ENCODE measurements at regions not wholly inside any gene's neighbourhood (a gene's known extent, or its start where the extent isn't known, plus 50 kb on each side); places are given as distances from the start of the nearest gene placed in this dataset.
"Not testable (repeated sequence)": the region's sequence is repeated elsewhere in the genome, so short reads cannot be mapped to it uniquely, and the experiment has no call there.

DNA sequence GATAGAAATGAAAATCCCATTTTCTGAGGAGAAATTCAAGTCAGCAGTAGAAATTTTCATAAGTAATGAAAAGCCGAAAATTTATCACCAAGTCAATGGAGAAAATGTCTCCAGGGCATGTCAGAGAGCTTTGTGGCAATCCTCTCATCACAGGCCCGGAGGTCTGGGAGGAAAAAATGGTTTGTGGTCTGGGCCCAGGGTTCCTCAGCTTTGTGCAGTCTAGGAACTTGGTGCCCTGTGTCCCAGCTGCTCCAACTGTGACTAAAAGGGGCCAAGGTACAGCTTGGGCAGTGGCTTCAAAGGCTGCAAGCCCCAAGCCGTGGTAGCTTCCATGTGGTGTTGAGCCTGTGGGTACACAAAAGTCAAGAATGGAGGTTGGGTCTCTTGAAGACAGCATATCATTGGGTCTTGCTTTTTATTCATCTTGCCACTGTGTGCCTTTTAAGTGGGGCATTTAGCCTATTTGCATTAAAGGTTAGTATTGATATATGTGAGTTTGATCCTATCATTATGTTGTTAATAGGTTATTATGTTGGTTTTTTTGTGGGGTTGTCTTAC lies 608.5 kb downstream of the PDHA2 start:
- intact Hi-C loops (cut with micrococcal nuclease; ENCODE audit: unreplicated experiment): no loop called here
- CTCF ChIA-PET: no interaction called here
- in situ Hi-C loops (cut with HindIII; ENCODE audit: low pct_unique_long_range_greater_than_20kb, low sequenced_read_pairs): no loop called here
- H3K4me1 ChIP-seq (ENCODE audit: control insufficient read depth, insufficient read depth, low read length): no peaks in the 10 kb centered on the region
- BruUV-seq (replicated peaks): no TSS peak
- no peak overlapping the region for H3K27ac ChIP-seq (ENCODE audit: low read length)
- H3K36me3 ChIP-seq (ENCODE audit: control insufficient read depth, insufficient read depth, low read length): no peaks in the 10 kb centered on the region
- no peak for ATAC-seq
- DNase-seq (ENCODE audit: low read depth, low spot score): no peak
- no peaks in the 10 kb centered on the region for H3K27me3 ChIP-seq (ENCODE audit: control insufficient read depth, insufficient read depth, low read length)
- H3K4me3 ChIP-seq (ENCODE audit: low read depth in 2 of 2, low read length in 2 of 2): no peak overlapping the region
- no peaks in the 10 kb centered on the region for H3K9me3 ChIP-seq (ENCODE audit: control insufficient read depth, insufficient read depth, low read depth, low read length)
- POLR2A ChIA-PET: no interaction called here
- TF ChIP-seq, protein P1, sequence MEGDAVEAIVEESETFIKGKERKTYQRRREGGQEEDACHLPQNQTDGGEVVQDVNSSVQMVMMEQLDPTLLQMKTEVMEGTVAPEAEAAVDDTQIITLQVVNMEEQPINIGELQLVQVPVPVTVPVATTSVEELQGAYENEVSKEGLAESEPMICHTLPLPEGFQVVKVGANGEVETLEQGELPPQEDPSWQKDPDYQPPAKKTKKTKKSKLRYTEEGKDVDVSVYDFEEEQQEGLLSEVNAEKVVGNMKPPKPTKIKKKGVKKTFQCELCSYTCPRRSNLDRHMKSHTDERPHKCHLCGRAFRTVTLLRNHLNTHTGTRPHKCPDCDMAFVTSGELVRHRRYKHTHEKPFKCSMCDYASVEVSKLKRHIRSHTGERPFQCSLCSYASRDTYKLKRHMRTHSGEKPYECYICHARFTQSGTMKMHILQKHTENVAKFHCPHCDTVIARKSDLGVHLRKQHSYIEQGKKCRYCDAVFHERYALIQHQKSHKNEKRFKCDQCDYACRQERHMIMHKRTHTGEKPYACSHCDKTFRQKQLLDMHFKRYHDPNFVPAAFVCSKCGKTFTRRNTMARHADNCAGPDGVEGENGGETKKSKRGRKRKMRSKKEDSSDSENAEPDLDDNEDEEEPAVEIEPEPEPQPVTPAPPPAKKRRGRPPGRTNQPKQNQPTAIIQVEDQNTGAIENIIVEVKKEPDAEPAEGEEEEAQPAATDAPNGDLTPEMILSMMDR (IDR thresholded peaks at IDR 0.05): no peak
- TF ChIP-seq POLR2AphosphoS5 (IDR thresholded peaks at IDR 0.05; ENCODE audit: low read depth, low read length): no peak
- no peak for TF ChIP-seq TCF7L2 (IDR thresholded peaks at IDR 0.05; ENCODE audit: low read depth, low read length)
- TF ChIP-seq, protein P2, sequence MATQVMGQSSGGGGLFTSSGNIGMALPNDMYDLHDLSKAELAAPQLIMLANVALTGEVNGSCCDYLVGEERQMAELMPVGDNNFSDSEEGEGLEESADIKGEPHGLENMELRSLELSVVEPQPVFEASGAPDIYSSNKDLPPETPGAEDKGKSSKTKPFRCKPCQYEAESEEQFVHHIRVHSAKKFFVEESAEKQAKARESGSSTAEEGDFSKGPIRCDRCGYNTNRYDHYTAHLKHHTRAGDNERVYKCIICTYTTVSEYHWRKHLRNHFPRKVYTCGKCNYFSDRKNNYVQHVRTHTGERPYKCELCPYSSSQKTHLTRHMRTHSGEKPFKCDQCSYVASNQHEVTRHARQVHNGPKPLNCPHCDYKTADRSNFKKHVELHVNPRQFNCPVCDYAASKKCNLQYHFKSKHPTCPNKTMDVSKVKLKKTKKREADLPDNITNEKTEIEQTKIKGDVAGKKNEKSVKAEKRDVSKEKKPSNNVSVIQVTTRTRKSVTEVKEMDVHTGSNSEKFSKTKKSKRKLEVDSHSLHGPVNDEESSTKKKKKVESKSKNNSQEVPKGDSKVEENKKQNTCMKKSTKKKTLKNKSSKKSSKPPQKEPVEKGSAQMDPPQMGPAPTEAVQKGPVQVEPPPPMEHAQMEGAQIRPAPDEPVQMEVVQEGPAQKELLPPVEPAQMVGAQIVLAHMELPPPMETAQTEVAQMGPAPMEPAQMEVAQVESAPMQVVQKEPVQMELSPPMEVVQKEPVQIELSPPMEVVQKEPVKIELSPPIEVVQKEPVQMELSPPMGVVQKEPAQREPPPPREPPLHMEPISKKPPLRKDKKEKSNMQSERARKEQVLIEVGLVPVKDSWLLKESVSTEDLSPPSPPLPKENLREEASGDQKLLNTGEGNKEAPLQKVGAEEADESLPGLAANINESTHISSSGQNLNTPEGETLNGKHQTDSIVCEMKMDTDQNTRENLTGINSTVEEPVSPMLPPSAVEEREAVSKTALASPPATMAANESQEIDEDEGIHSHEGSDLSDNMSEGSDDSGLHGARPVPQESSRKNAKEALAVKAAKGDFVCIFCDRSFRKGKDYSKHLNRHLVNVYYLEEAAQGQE (IDR thresholded peaks at IDR 0.05; ENCODE audit: insufficient read depth in 1 of 2, low read depth in 2 of 2, low read length in 1 of 2): no peak
- no peak for TF ChIP-seq SIN3A (IDR thresholded peaks at IDR 0.05; ENCODE audit: borderline replicate concordance, insufficient read depth, low read depth, low read length)

DNA sequence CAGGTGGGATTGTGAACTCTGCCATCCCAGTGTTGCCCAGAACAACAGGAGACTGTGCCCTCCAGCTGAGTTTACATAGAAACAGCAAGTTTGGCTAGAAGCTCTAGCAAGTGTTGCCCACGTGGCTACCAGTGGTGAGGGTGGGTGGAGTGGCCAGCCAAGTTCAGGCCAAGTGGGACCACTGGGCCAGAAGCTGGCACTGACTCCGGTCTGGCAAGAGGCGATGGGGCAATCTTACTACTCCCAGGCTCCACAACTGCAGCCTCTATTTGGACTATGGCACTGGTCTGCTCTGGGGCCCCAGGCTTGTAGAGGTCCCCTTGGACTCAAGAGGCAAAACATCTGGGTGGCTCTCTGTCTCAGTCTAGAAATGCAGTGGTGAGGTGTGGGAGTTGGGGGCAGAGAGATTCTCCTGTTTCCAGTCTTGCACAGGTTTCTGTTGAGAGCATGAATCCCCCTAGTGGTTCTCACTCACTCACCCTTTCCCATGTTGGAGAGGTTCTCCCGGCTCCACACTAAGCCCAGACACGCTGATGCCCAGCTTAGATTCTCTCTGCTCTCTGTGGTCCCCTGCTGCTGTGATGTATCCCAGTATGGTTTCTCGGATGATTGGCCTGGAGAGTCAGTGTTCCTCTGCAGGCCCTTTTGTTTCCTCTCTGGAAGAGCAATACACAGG lies 615.3 kb downstream of the PDHA2 start:
- H3K27me3 ChIP-seq (ENCODE audit: control insufficient read depth, insufficient read depth, low read length): no peaks in the 10 kb centered on the region
- H3K4me3 ChIP-seq (ENCODE audit: low read depth in 2 of 2, low read length in 2 of 2): no peak overlapping the region
- TF ChIP-seq TCF7L2 (IDR thresholded peaks at IDR 0.05; ENCODE audit: low read depth, low read length) (no peak), SIN3A (IDR thresholded peaks at IDR 0.05; ENCODE audit: borderline replicate concordance, insufficient read depth, low read depth, low read length) (no peak), POLR2AphosphoS5 (IDR thresholded peaks at IDR 0.05; ENCODE audit: low read depth, low read length) (no peak)
- TF ChIP-seq, protein P2 (IDR thresholded peaks at IDR 0.05; ENCODE audit: insufficient read depth in 1 of 2, low read depth in 2 of 2, low read length in 1 of 2): no peak
- TF ChIP-seq, protein P1 (IDR thresholded peaks at IDR 0.05): no peak
- ATAC-seq (no peak), DNase-seq (ENCODE audit: low read depth, low spot score) (no peak)
- no peak overlapping the region for H3K27ac ChIP-seq (ENCODE audit: low read length)
- intact Hi-C loops (cut with micrococcal nuclease; ENCODE audit: unreplicated experiment) (no loop called here), in situ Hi-C loops (cut with HindIII; ENCODE audit: low pct_unique_long_range_greater_than_20kb, low sequenced_read_pairs) (no loop called here)
- CTCF ChIA-PET: no interaction called here
- no peaks in the 10 kb centered on the region for H3K4me1 ChIP-seq (ENCODE audit: control insufficient read depth, insufficient read depth, low read length)
- H3K36me3 ChIP-seq (ENCODE audit: control insufficient read depth, insufficient read depth, low read length): no peaks in the 10 kb centered on the region
- BruUV-seq (replicated peaks): no TSS peak
- POLR2A ChIA-PET: no interaction called here
- H3K9me3 ChIP-seq (ENCODE audit: control insufficient read depth, insufficient read depth, low read depth, low read length): no peaks in the 10 kb centered on the region

DNA sequence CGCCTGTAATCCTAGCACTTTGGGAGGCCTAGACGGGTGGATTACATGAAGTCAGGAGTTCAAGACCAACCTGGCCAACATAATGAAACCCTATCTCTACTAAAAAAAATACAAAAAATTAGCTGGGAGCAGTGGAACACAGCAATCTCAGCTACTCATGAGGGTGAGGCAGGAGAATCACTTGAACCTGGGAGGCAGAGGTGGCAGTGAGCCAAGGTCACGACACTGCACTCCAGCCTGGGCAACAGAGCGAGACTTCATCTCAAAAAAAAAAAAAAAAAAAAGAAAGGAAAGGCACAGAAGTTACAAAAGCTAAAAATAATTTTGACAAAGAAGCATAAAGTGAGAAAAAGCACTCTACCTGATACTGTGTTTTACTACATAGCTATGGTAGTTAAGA lies 618.1 kb downstream of the PDHA2 start:
- in situ Hi-C loops (cut with HindIII; ENCODE audit: low pct_unique_long_range_greater_than_20kb, low sequenced_read_pairs); H3K4me1 ChIP-seq (ENCODE audit: control insufficient read depth, insufficient read depth, low read length); intact Hi-C loops (cut with micrococcal nuclease; ENCODE audit: unreplicated experiment); CTCF ChIA-PET; H3K27ac ChIP-seq (ENCODE audit: low read length); DNase-seq (ENCODE audit: low read depth, low spot score); ATAC-seq; H3K4me3 ChIP-seq (ENCODE audit: low read depth in 2 of 2, low read length in 2 of 2); POLR2A ChIA-PET; H3K36me3 ChIP-seq (ENCODE audit: control insufficient read depth, insufficient read depth, low read length); H3K9me3 ChIP-seq (ENCODE audit: control insufficient read depth, insufficient read depth, low read depth, low read length); H3K27me3 ChIP-seq (ENCODE audit: control insufficient read depth, insufficient read depth, low read length); BruUV-seq (replicated peaks): not testable (repeated sequence)

All from Panc1 (cell line).